HUES6 (cell line): ENCODE measurements at regions not wholly inside any gene's neighbourhood (a gene's known extent, or its start where the extent isn't known, plus 50 kb on each side); places are given as distances from the start of the nearest gene placed in this dataset.

Source experiments
- H3K27ac ChIP-seq: 2 replicates; pipeline ENCODE4 v1.7.0; 2013; ENCODE audit warnings: low read depth, mild to moderate bottlenecking, low read length, inconsistent platforms
- H3K27me3 ChIP-seq: 2 replicates; pipeline ENCODE4 v1.6.1; 2013; ENCODE audit warnings: low read length; ENCODE audit not compliant: control insufficient read depth, insufficient read depth
- H3K36me3 ChIP-seq: 2 replicates; pipeline ENCODE4 v1.6.1; 2013; ENCODE audit warnings: low read length; ENCODE audit not compliant: control insufficient read depth, insufficient read depth
- H3K4me1 ChIP-seq: 2 replicates; pipeline ENCODE4 v1.6.1; 2013; ENCODE audit warnings: low read length; ENCODE audit not compliant: control insufficient read depth, insufficient read depth
- H3K4me3 ChIP-seq: 2 replicates; pipeline ENCODE4 v1.5.1; 2013; ENCODE audit warnings: low read depth, low read length
- H3K9ac ChIP-seq: one replicate; pipeline ENCODE4 v1.6.1; 2013; ENCODE audit warnings: mild to moderate bottlenecking, low read length
- H3K9me3 ChIP-seq: 2 replicates; pipeline ENCODE4 v1.6.1; 2013; ENCODE audit warnings: low read depth, low read length; ENCODE audit not compliant: control insufficient read depth, insufficient read depth

DNA sequence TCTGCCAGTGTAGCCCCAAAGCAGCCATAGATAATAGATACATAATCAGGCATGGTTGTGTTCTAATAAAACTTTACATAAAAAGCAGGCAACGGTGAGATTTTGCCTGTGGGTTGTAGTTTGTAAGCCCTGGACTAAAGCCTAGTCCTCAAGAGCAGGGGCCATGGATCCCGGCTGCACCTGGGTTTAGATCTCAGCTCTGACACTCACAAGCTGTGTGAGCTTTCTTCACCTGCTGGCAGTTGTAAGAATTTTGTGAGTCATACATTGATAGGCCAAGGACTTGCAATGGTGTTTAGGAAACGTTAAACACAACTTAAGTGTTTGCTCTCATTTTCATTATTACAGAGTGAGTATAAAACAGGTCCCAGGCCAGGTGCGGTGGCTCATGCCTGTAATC is 395.8 kb upstream of the TBX3 start:
- H3K4me1 ChIP-seq: no peaks in the 10 kb centered on the region
- H3K4me3 ChIP-seq: no peak overlapping the region
- no peak overlapping the region for H3K9ac ChIP-seq
- no peak overlapping the region for H3K27ac ChIP-seq
- no peaks in the 10 kb centered on the region for H3K36me3 ChIP-seq
- no peaks in the 10 kb centered on the region for H3K9me3 ChIP-seq
- no peaks in the 10 kb centered on the region for H3K27me3 ChIP-seq

DNA sequence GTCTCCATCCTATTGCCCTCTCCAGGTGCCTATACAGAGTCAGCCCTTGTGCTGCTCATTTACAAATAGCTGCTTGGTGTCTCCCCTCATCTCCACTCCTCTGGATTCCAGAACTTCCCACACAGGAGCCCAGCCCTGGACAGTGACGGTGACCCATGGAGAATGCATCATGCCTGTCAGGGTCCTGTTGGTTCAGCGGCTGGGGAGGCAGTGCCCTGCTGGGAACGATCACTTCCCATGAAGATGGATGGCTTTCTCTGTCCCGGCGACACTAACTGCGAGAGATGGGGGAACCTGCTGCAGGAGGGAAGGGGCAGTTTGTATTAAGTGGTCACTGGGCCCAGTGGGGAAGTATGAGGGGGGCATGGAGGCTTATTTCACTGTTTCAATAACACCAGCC is 395.0 kb upstream of the TBX3 start:
- Histone ChIP-seq H3K9ac (no peak overlapping the region), H3K4me1 (no peaks in the 10 kb centered on the region), H3K4me3 (no peak overlapping the region), H3K9me3 (no peaks in the 10 kb centered on the region), H3K27ac (no peak overlapping the region), H3K36me3 (no peaks in the 10 kb centered on the region), H3K27me3 (no peaks in the 10 kb centered on the region)

DNA sequence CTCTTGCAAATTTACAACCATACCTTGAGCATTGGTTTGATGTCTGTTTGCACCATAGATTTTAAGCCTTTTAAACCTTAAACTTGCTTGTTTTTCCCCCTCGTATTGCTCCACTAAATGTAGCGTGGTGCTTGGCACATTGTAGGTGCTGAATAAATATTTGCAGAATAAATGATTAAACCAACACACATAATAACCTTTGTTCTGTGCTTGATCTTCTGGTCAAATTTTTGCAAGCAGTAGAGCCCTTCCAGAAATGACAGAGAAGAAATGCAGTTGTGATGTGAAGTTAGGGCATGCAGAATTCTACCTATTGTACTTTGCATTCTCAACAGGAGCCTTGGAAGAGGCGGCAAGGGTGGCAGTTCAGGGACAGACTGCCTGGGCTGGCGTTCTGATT is 394.4 kb upstream of the TBX3 start:
- no peaks in the 10 kb centered on the region for H3K4me1 ChIP-seq
- no peak overlapping the region for H3K9ac ChIP-seq
- no peak overlapping the region for H3K27ac ChIP-seq
- H3K27me3 ChIP-seq: no peaks in the 10 kb centered on the region
- H3K36me3 ChIP-seq: no peaks in the 10 kb centered on the region
- no peak overlapping the region for H3K4me3 ChIP-seq
- no peaks in the 10 kb centered on the region for H3K9me3 ChIP-seq

DNA sequence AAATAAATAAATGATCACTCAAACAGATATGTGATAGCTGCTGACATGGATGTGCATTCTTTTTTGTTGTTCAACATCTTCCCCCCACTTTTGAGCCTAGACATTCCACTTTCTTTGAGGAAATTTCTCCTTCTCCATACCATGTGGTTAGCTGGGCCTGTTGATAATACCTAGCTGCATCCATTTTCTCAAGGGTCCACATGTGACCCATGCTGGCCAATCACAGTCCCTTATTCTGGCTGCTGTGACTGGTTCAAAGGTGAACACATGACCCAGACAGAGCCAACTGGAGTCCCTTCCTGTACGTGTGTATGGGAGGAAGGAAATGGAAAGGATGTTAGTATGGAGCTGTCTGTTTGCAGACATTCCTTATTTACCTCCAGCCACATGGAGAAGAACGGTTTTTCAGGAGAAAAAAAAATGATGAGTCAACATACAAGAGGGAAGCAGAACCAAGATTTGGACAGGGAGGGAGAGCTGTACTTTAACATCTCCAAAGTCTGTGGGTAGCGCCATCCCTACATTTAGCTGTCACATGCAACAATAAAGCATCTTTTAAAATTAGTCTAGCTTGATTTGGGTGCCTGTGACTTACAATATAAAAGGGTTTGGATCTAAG is 391.7 kb upstream of the TBX3 start:
- no peak overlapping the region for H3K9ac ChIP-seq
- H3K27me3 ChIP-seq: no peaks in the 10 kb centered on the region
- H3K4me1 ChIP-seq: peaks cover 16% of the 10 kb centered on the region; the same call in 1 of the 2 replicates
- H3K9me3 ChIP-seq: no peaks in the 10 kb centered on the region
- H3K27ac ChIP-seq: no peak overlapping the region
- no peak overlapping the region for H3K4me3 ChIP-seq
- H3K36me3 ChIP-seq: no peaks in the 10 kb centered on the region

DNA sequence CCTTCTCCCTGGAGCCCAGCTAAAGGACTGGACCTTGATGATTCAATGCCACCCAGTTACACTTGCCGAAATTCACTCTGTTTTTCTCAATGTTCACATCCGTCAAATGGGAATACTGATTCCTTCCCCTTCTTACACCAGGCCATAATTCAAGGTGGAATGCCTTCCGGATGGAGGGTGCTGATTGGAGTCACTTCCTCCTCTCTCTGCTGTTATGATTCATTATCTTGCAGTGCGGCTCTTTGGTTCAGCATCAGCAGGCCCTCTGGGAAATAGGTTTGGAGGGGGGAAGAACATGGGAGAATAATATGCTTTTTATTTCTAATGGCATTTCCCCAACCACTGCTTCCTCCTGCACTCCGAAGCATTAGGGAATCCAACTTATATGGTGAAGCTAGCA is 390.6 kb upstream of the TBX3 start:
- no peak overlapping the region for H3K27ac ChIP-seq
- peaks cover 16% of the 10 kb centered on the region; the same call in 1 of the 2 replicates for H3K4me1 ChIP-seq
- H3K36me3 ChIP-seq: no peaks in the 10 kb centered on the region
- no peaks in the 10 kb centered on the region for H3K27me3 ChIP-seq
- H3K9me3 ChIP-seq: no peaks in the 10 kb centered on the region
- H3K4me3 ChIP-seq: no peak overlapping the region
- H3K9ac ChIP-seq: no peak overlapping the region

DNA sequence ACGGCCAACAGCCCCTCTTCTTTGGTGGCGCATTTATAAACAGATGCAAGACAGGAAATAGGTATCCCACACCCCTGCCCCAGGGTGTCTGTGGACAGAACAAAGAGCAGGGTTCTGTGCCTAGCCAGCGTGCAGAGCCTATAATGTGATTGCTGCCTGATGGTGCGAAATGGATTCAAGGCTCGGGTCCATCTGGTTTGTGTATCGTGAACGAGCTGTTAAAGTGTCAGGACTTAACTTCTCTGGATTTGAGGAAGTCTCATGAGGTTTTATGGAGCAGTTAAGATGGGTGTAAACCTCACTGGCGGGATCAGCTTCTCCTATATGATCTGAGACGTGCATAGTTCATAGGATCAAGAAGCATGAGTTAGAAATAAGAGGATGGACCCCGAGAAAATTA is 388.7 kb upstream of the TBX3 start:
- Histone ChIP-seq H3K27ac (no peak overlapping the region), H3K4me3 (no peak overlapping the region), H3K27me3 (no peaks in the 10 kb centered on the region), H3K9ac (peak overlapping the region; percentile 14), H3K9me3 (no peaks in the 10 kb centered on the region), H3K36me3 (no peaks in the 10 kb centered on the region), H3K4me1 (peaks cover 16% of the 10 kb centered on the region; the same call in 1 of the 2 replicates)

GRCh38 chr12:115070313-115070712 is 386.3 kb upstream of the TBX3 start:
- no peak overlapping the region for H3K9ac ChIP-seq
- peaks cover 16% of the 10 kb centered on the region; the same call in 1 of the 2 replicates for H3K4me1 ChIP-seq
- no peaks in the 10 kb centered on the region for H3K9me3 ChIP-seq
- no peak overlapping the region for H3K27ac ChIP-seq
- no peak overlapping the region for H3K4me3 ChIP-seq
- H3K27me3 ChIP-seq: no peaks in the 10 kb centered on the region
- no peaks in the 10 kb centered on the region for H3K36me3 ChIP-seq

GRCh38 chr12:115064296-115064695 is 380.3 kb upstream of the TBX3 start:
- no peaks in the 10 kb centered on the region for H3K4me1 ChIP-seq

DNA sequence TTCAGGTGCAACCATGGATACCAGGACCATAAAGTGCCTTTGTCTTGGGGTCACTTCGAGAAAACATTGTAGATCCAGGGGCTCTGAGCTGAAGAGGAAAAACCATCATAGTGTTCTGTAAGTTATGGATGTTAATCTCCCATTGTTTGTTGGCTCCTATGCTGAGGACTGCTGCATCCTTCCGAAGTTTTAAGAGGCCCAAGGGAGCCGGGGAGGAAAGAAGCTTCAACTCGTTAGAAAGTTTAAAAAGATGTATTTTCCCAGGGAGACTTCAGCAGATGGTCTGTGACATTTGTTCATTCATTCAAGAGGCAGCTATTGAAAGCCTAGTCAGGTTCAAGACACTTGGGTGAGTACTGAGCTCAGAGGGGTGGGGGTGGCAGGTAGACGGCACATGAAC is 378.8 kb upstream of the TBX3 start:
- no peak overlapping the region for H3K9ac ChIP-seq
- no peaks in the 10 kb centered on the region for H3K9me3 ChIP-seq
- no peaks in the 10 kb centered on the region for H3K36me3 ChIP-seq
- H3K4me1 ChIP-seq: peaks cover 7% of the 10 kb centered on the region; the same call in 1 of the 2 replicates
- no peaks in the 10 kb centered on the region for H3K27me3 ChIP-seq
- H3K4me3 ChIP-seq: no peak overlapping the region
- H3K27ac ChIP-seq: no peak overlapping the region

More at GRCh38 chr12:115064296-115064695, 380.3 kb upstream of the TBX3 start:
- no peak overlapping the region for H3K27ac ChIP-seq
- no peaks in the 10 kb centered on the region for H3K27me3 ChIP-seq
- H3K9me3 ChIP-seq: no peaks in the 10 kb centered on the region
- H3K9ac ChIP-seq: no peak overlapping the region
- H3K4me3 ChIP-seq: no peak overlapping the region
- no peaks in the 10 kb centered on the region for H3K36me3 ChIP-seq

DNA sequence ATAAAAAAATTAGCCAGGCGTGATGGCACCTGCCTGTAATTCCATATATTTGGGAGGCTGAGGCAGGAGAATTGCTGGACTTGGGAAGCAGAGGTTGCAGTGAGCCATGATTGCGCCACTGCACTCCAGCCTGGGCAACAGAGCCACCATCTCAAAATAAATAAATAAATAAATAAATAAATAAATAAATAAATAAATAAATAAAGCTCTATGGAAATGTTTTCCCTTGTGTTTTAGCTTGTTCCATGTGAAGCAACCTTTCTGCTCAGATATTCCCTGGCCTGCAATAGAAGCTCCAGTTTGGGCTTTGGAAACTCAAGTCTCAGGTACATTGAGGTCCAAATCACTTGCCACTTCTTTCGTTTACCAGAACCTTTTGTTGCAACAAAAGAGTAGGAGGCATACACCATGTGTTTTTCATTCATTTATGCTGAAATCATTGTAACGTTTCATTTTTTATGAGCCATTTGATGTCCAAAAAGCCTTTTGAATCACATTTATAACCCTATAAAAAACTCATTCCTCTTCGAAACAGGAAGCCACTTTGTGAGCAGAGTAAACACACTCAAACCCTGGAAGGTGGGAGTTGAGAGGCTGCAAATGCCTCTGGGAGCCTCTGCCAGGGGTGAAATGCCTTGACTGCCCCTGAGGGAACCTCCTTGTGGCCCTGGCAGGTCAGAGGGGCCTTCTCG is 376.6 kb upstream of the TBX3 start:
- Histone ChIP-seq H3K9me3 (no peaks in the 10 kb centered on the region), H3K27ac (no peak overlapping the region), H3K4me1 (peaks cover 9% of the 10 kb centered on the region; the same call in 1 of the 2 replicates), H3K9ac (no peak overlapping the region), H3K36me3 (no peaks in the 10 kb centered on the region), H3K27me3 (no peaks in the 10 kb centered on the region), H3K4me3 (no peak overlapping the region)

GRCh38 chr12:115057445-115057844 is 373.5 kb upstream of the TBX3 start:
- H3K4me1 ChIP-seq: peaks cover 9% of the 10 kb centered on the region; the same call in 1 of the 2 replicates
- no peak overlapping the region for H3K9ac ChIP-seq
- H3K9me3 ChIP-seq: no peaks in the 10 kb centered on the region
- no peaks in the 10 kb centered on the region for H3K36me3 ChIP-seq
- no peaks in the 10 kb centered on the region for H3K27me3 ChIP-seq
- H3K4me3 ChIP-seq: no peak overlapping the region
- no peak overlapping the region for H3K27ac ChIP-seq
